Peyer's patch (tissue), 4 donors: ENCODE measurements at regions not wholly inside any gene's neighbourhood (a gene's known extent, or its start where the extent isn't known, plus 50 kb on each side); places are given as distances from the start of the nearest gene placed in this dataset.

Source experiments
- CTCF ChIP-seq, 6 experiments: fragments of 450-650 bp in 4 of 6; fragments of 200-600 bp in 2 of 6; sonication (generic) in 1 of 6; IDR thresholded peaks; one replicate each; pipeline ENCODE4 v1.5.1; 2017 to 2019; ENCODE audit warnings: antibody characterized with exemption in 6 of 6, mild to moderate bottlenecking in 3 of 6, moderate library complexity in 1 of 6
- POLR2A ChIP-seq, 2 donors: fragments of 450-650 bp; IDR thresholded peaks; one replicate each; pipeline ENCODE4 v1.5.1; 2017; ENCODE audit warnings: antibody characterized with exemption in 2 of 2, mild to moderate bottlenecking in 2 of 2, moderate library complexity in 2 of 2

DNA sequence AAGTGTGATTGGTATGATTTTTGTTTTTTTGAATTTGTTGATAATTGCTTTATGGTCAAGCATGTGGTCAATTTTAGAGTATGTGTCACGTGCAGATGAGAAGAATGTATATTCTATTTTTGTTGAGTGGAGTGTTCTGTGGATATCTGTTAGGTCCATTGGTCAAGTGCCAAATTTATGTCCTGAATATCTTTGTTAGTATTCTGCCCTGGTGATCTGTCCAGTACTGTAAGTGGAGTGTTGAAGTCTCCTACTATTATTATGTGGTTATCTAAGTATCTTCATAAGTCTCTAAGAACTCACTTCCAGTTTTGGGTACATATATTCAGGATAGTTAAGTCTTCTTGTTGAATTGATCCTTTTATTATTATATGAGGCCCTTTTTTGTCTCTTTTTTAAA lies 372.9 kb upstream of the MAOA start:
- TF ChIP-seq CTCF (IDR thresholded peaks at IDR 0.05): no peak
- no peak for TF ChIP-seq POLR2A (IDR thresholded peaks at IDR 0.05)
